ENCODE measurements at regions not wholly inside any gene's neighbourhood (a gene's known extent, or its start where the extent isn't known, plus 50 kb on each side); places are given as distances from the start of the nearest gene placed in this dataset.

- no peak for TF ChIP-seq CTCF (IDR thresholded peaks at IDR 0.05)
- no peak for TF ChIP-seq POLR2A (IDR thresholded peaks at IDR 0.05)
- TF ChIP-seq POLR2AphosphoS5 (IDR thresholded peaks at IDR 0.05; ENCODE audit: insufficient read depth in 1 of 2, low read depth in 1 of 2), result no peak
Measured at GRCh38 chr13:91050970-91051369, 296.5 kb upstream of the MIR17HG start.

Data from vagina (tissue), 2 donors.